Naive thymus-derived CD8-positive, alpha-beta T cell (primary cell): ENCODE measurements at regions not wholly inside any gene's neighbourhood (a gene's known extent, or its start where the extent isn't known, plus 50 kb on each side); places are given as distances from the start of the nearest gene placed in this dataset.
A peak's percentile ranks its signal among the peaks of the same experiment; 100 is the strongest.

Source experiments
- ATAC-seq, 2 donors: fragments of 150-1000 bp; cut with Tn5 transposase in 1 of 2; sonication (Bioruptor Pico), chemical (Tn5 transposase) in 1 of 2; 1 replicate in 1 of 2; 2 replicates in 1 of 2; pipeline ENCODE4 v1.10.0; 2021; ENCODE audit warnings: mild to moderate bottlenecking in 2 of 2, moderate library complexity in 2 of 2
- POLR2A ChIA-PET: fragments of 350-600 bp; sonication (Branson Sonifier 250); formaldehyde crosslinking; loops from one replicate; lab custom pipeline; 2021; ENCODE audit warnings: antibody characterized with exemption; lab: Charles Lee
- DNase-seq, 10 donors: peaks; one replicate each; pipeline versions ENCODE4 v3.0.0 to v3.0.0-alpha.2; 2020 to 2022
- H3K27ac Mint-ChIP-seq, 10 donors: one replicate each; pipeline ENCODE4 v1.8.0; 2020 to 2022; ENCODE audit warnings: mild to moderate bottlenecking in 10 of 10, mixed read lengths in 10 of 10, moderate library complexity in 4 of 10, inconsistent platforms in 1 of 10
- H3K27me3 Mint-ChIP-seq, 5 donors: one replicate each; pipeline ENCODE4 v1.8.0; 2021 to 2022; ENCODE audit warnings: mixed read lengths in 5 of 5
- H3K36me3 Mint-ChIP-seq, 3 donors: one replicate each; pipeline ENCODE4 v1.8.0; 2020 to 2022; ENCODE audit warnings: mixed read lengths in 3 of 3, mild to moderate bottlenecking in 2 of 3, inconsistent platforms in 1 of 3
- H3K4me1 Mint-ChIP-seq, 4 donors: one replicate each; pipeline ENCODE4 v1.8.0; 2021 to 2022; ENCODE audit warnings: mixed read lengths in 4 of 4
- H3K4me3 Mint-ChIP-seq, 10 donors: one replicate each; pipeline ENCODE4 v1.8.0; 2020 to 2022; ENCODE audit warnings: mild to moderate bottlenecking in 10 of 10, mixed read lengths in 10 of 10, moderate library complexity in 6 of 10, inconsistent platforms in 1 of 10
- H3K9me3 Mint-ChIP-seq, 9 donors: one replicate each; pipeline ENCODE4 v1.8.0; 2020 to 2022; ENCODE audit warnings: mixed read lengths in 9 of 9, mild to moderate bottlenecking in 3 of 9, inconsistent platforms in 1 of 9, moderate library complexity in 1 of 9

DNA sequence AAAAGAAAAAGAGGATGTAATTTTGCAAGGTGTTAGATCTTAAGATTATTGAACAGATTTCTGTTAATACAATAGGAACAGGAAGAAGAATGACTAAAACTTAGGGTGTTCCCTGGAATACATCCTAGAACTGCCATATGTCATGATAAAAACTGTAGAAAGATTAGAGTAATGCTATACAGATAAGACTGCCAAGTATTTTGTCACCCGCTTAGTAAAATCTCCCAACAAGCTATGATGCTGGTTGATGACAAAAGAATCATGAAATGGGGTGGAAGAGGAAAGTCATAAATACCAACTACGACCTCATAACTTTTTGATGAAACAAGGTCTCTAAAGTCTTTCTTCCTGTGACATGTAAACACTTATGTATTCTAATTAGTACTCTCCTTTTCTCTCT is 163.6 kb upstream of the COL3A1 start:
- no peak for ATAC-seq
- Mint-ChIP-seq H3K27me3 (no peaks in the 10 kb centered on the region), H3K9me3 (peaks cover 0 to 7% (median 0%) of the 10 kb centered on the region in 9 donors), H3K4me3 (no peak overlapping the region), H3K4me1 (no peaks in the 10 kb centered on the region), H3K36me3 (no peaks in the 10 kb centered on the region), H3K27ac (no peak overlapping the region)
- DNase-seq, result no peak
- POLR2A ChIA-PET, result no interaction called here

DNA sequence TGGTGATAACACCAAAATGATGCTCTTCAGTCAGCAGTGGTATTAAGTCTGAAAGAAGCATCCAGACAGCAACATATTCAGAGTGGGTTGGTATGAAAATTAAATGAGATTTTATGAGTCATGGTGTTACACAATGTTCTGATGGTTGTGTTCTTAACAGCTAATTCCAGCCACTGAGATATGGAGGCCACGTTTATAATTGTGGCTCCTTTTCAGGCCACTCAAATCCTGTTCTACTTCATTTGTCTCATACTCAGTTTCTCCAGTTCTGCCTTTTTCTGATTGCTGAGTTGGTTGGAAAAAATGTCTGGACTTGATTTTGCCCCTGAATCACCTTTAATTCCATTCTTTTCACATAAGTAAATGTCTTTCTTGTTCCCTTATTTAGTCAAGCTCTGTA is 162.7 kb upstream of the COL3A1 start:
- Mint-ChIP-seq H3K4me3 (no peak overlapping the region), H3K27ac (no peak overlapping the region), H3K36me3 (no peaks in the 10 kb centered on the region), H3K4me1 (no peaks in the 10 kb centered on the region), H3K9me3 (peaks cover 0 to 4% (median 0%) of the 10 kb centered on the region in 9 donors), H3K27me3 (no peaks in the 10 kb centered on the region)
- DNase-seq (no peak), ATAC-seq (peak in 1 of 2 donors; percentile 16)
- POLR2A ChIA-PET, result no interaction called here

DNA sequence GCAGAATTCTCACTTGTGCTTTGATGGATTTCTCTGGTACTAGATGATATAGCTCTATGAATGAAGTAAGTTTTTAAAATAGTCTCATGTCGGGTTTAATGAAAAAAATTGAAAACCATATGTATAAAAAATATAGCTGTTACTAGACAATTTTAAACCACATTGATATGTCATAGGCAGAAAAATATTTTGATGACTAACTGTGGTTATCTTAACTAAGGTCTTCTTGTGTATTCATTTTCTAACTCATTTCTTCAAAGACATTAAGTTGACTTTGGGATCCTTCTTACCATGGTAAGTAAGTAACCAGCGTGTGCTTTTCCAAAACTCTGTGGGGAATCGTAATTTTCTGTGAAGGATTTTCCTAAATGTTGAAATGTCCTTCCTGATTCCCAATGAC is 160.9 kb upstream of the COL3A1 start:
- POLR2A ChIA-PET, result no interaction called here
- no peaks in the 10 kb centered on the region for H3K4me1 Mint-ChIP-seq
- DNase-seq, result no peak
- ATAC-seq, result no peak
- H3K9me3 Mint-ChIP-seq, result peaks cover 0 to 2% (median 0%) of the 10 kb centered on the region in 9 donors
- H3K27me3 Mint-ChIP-seq, result no peaks in the 10 kb centered on the region
- H3K36me3 Mint-ChIP-seq, result no peaks in the 10 kb centered on the region
- no peak overlapping the region for H3K27ac Mint-ChIP-seq
- H3K4me3 Mint-ChIP-seq, result no peak overlapping the region

DNA sequence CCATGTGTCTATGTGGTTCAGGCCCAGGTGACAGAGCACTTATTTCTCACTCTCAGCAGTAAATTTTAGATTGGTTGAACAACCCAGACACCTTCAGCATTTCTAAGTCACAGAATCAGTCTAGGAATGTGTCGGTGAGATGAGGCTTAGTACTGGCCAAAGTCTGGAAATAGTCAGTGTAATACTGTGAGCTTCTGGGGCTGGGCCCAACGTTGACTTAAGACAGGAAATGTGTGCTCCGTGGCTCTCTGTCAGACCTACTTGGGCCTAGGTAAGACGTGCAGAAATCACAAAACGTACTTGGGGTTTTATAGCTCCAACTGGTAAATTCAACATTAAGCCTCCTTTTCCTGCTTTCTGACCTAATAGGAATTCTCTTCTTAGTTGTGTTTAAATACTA is 160.3 kb upstream of the COL3A1 start:
- H3K36me3 Mint-ChIP-seq, result no peaks in the 10 kb centered on the region
- POLR2A ChIA-PET, result no interaction called here
- ATAC-seq, result no peak
- H3K27ac Mint-ChIP-seq, result no peak overlapping the region
- no peaks in the 10 kb centered on the region for H3K4me1 Mint-ChIP-seq
- peaks cover 0 to 5% (median 0%) of the 10 kb centered on the region in 9 donors for H3K9me3 Mint-ChIP-seq
- H3K4me3 Mint-ChIP-seq, result no peak overlapping the region
- no peaks in the 10 kb centered on the region for H3K27me3 Mint-ChIP-seq
- DNase-seq, result no peak

DNA sequence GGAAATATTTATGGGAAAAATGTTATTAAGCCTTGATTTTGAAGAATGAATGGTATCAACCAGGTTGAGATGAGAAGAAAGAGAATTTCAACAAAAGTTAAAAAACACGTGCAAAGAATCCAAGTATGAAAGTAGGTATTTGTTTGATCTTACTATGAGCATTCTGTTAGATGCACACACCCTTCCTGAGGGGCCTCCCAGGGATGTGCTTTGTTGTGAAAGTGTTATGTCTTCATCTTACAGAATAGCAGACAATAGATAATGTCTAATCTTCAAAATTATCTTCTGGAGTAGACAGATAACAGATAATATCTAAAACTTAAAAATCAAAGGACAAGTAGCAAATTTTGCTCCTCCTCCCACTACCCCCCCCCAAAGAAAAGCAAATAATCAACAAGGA is 155.2 kb upstream of the COL3A1 start:
- DNase-seq (no peak), ATAC-seq (no peak)
- POLR2A ChIA-PET, result no interaction called here
- no peak overlapping the region for H3K27ac Mint-ChIP-seq
- peaks cover 0 to 22% (median 0%) of the 10 kb centered on the region in 9 donors for H3K9me3 Mint-ChIP-seq
- H3K4me3 Mint-ChIP-seq, result no peak overlapping the region
- H3K27me3 Mint-ChIP-seq, result no peaks in the 10 kb centered on the region
- H3K4me1 Mint-ChIP-seq, result no peaks in the 10 kb centered on the region
- no peaks in the 10 kb centered on the region for H3K36me3 Mint-ChIP-seq

DNA sequence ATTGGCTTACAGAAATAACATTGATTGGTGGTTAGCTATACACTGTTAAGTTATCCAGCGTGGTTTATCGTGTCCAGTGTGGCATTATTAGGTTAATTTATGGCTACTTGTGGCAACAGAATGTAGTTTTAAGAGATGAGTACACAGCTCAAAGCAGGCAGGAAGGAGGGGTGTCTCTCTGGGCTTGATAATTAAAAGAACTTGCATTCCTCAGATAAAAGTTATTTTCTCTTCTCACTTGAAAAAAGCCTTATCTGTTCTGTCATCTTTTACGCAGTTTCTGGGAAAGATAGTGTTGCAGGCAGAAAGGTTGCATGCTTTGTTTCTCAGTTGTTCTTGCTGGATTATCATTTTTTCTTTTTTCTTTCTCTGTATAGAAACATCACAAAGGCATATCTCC is 154.4 kb upstream of the COL3A1 start:
- POLR2A ChIA-PET, result no interaction called here
- DNase-seq (no peak), ATAC-seq (no peak)
- no peak overlapping the region for H3K4me3 Mint-ChIP-seq
- no peaks in the 10 kb centered on the region for H3K4me1 Mint-ChIP-seq
- H3K9me3 Mint-ChIP-seq, result peaks cover 0 to 22% (median 0%) of the 10 kb centered on the region in 9 donors
- H3K27me3 Mint-ChIP-seq, result no peaks in the 10 kb centered on the region
- no peaks in the 10 kb centered on the region for H3K36me3 Mint-ChIP-seq
- no peak overlapping the region for H3K27ac Mint-ChIP-seq

DNA sequence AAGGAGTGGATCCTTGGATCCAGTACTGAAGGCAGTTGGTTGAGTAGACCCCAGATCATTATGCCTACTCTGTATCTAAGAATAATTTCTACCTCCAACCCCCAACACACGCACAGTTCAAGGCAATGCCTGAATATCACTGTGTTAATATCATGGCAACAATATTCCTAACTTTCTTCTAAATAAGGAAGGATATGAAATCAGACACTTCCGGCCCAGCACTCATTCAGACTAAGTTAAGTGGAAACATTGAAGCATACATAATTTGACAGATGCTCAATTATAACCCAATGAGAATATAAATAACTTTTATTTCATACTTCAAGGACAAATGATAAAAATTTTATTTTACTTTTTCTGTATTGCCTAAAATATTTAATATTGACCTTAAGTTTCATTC is 153.6 kb upstream of the COL3A1 start:
- POLR2A ChIA-PET, result no interaction called here
- peaks cover 0 to 22% (median 0%) of the 10 kb centered on the region in 9 donors for H3K9me3 Mint-ChIP-seq
- no peaks in the 10 kb centered on the region for H3K4me1 Mint-ChIP-seq
- no peaks in the 10 kb centered on the region for H3K36me3 Mint-ChIP-seq
- H3K27ac Mint-ChIP-seq, result no peak overlapping the region
- DNase-seq (no peak), ATAC-seq (no peak)
- H3K4me3 Mint-ChIP-seq, result no peak overlapping the region
- H3K27me3 Mint-ChIP-seq, result no peaks in the 10 kb centered on the region

DNA sequence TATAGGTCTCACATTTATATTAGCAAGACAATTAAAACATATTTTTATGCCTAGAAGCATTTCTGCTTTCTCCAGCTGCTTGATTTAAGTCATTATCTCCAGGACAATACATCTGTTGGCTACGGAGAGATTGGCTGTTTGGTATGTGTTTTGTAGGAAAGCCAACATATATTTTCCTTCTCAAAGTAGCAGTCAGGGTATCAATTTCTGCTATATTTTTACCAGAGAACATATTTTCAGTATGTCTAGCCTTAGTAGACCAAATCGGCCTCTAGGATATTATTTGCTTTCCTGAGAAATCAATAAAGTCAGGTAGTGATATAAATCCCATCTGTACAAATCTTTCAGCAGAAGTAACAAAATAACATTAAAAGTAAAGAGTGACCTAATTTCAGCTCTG is 150.0 kb upstream of the COL3A1 start:
- H3K4me3 Mint-ChIP-seq, result no peak overlapping the region
- no peaks in the 10 kb centered on the region for H3K27me3 Mint-ChIP-seq
- H3K4me1 Mint-ChIP-seq, result no peaks in the 10 kb centered on the region
- no peak for DNase-seq
- peaks cover 0 to 14% (median 1%) of the 10 kb centered on the region in 9 donors for H3K9me3 Mint-ChIP-seq
- ATAC-seq, result no peak
- no peak overlapping the region for H3K27ac Mint-ChIP-seq
- POLR2A ChIA-PET, result no interaction called here
- no peaks in the 10 kb centered on the region for H3K36me3 Mint-ChIP-seq

DNA sequence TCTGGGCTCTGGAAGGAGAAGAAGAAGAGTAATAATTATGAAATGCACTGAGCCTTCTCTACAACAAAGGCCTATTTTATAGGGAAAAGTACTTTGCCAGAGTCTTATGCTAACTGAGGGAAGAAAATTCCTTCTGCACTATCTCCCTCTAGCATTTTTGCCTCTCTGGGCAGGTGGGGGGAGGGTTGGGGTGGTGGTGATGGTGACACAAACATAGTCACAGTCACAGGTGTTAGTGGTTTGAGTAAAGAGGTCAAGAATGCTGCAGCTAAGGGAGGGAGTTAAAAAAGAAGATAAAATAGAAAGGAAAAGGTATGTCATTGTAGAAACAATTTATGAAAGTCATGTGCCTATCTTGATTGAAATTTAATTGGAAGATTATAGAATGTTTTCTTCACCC is 140.8 kb upstream of the COL3A1 start:
- POLR2A ChIA-PET, result no interaction called here
- peaks cover 0 to 8% (median 0%) of the 10 kb centered on the region in 3 donors for H3K36me3 Mint-ChIP-seq
- no peaks in the 10 kb centered on the region for H3K27me3 Mint-ChIP-seq
- H3K4me1 Mint-ChIP-seq, result no peaks in the 10 kb centered on the region
- no peak overlapping the region for H3K27ac Mint-ChIP-seq
- H3K4me3 Mint-ChIP-seq, result no peak overlapping the region
- H3K9me3 Mint-ChIP-seq, result peaks cover 5 to 32% (median 15%) of the 10 kb centered on the region in 9 donors
- no peak for ATAC-seq
- DNase-seq, result no peak

DNA sequence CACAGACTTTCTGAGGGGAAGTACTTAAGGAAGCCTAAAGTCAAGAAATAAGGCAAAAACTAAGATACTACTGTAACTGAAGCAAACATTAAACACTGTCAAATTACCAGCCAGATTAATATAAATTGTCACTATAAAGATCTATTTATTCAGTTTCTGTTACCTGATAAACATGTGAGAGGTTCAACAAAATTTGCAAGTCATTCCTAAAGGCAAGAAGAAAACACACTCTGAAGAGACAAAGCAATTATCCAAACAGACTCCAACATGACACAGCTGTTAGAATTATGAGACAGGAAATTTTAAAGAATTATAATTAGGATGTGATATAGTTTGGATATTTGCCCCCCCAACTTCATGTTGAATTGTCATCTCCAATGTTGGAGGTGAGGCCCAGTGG is 140.4 kb upstream of the COL3A1 start:
- H3K36me3 Mint-ChIP-seq, result peaks cover 0 to 12% (median 0%) of the 10 kb centered on the region in 3 donors
- no peaks in the 10 kb centered on the region for H3K27me3 Mint-ChIP-seq
- no peak overlapping the region for H3K27ac Mint-ChIP-seq
- POLR2A ChIA-PET, result no interaction called here
- H3K4me1 Mint-ChIP-seq, result no peaks in the 10 kb centered on the region
- peaks cover 7 to 37% (median 17%) of the 10 kb centered on the region in 9 donors for H3K9me3 Mint-ChIP-seq
- no peak for ATAC-seq
- no peak overlapping the region for H3K4me3 Mint-ChIP-seq
- DNase-seq, result no peak

DNA sequence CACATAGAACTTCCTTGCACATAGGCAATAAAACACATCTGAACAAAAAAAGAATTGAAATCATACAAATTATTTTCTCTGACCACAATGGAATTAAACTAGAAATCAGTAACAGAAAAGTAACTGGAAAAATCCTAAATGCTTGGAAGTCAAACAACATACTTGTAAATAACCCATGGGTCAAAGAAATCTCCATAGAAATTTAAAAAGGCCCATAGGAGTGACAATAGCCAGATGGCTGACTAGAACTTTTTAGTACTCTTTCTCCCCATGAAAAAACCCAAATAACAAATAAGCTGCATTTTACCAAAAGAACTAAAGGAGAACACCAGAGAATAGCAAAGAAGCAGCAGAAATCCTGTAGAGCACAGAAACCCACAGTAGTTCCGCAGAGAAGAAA is 139.2 kb upstream of the COL3A1 start:
- DNase-seq (no peak), ATAC-seq (no peak)
- H3K4me1 Mint-ChIP-seq, result no peaks in the 10 kb centered on the region
- peaks cover 0 to 14% (median 0%) of the 10 kb centered on the region in 3 donors for H3K36me3 Mint-ChIP-seq
- H3K27ac Mint-ChIP-seq, result no peak overlapping the region
- peaks cover 2 to 40% (median 17%) of the 10 kb centered on the region in 9 donors for H3K9me3 Mint-ChIP-seq
- no peak overlapping the region for H3K4me3 Mint-ChIP-seq
- H3K27me3 Mint-ChIP-seq, result no peaks in the 10 kb centered on the region
- POLR2A ChIA-PET, result no interaction called here

DNA sequence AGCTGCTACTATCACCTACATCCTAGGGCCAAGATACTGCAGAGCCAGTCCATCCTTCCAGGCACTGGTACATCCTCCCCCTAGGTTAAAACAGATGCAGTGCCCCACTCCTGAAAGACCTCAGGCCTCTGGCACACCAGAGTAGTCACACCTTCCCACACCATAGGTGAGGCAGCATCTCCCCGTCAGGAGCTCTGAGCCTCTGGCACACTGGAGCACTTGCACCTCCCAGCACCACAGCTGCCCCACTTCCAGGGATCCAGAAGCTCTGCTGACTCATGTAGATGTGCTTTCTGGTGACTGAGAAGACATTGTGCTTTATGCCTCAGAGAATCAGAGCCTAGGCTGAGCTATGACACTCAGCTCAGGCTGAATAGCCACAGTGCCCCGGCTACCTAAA is 138.4 kb upstream of the COL3A1 start:
- peaks cover 2 to 38% (median 17%) of the 10 kb centered on the region in 9 donors for H3K9me3 Mint-ChIP-seq
- H3K4me3 Mint-ChIP-seq, result no peak overlapping the region
- DNase-seq, result no peak

DNA sequence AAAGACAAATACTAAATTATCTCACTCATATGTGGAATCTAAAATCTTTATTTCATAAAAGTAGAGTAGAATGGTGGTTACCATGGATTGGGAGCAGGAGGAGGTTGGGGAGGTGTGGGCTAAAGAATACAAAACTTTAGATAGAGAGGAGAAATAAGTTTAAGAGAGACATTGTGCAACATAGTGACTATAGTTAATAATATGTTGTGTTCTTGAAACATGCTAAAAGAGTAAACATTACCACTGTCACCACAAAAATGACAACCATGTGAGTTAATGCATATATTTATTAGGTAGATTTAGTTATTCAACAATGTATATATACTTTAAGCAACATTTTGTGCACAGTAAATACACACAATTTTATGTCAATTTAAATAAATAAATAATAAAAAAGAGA is 128.5 kb upstream of the COL3A1 start:
- no peak for ATAC-seq
- Mint-ChIP-seq H3K27ac (no peak overlapping the region), H3K27me3 (no peaks in the 10 kb centered on the region), H3K4me1 (no peaks in the 10 kb centered on the region), H3K36me3 (no peaks in the 10 kb centered on the region), H3K4me3 (no peak overlapping the region), H3K9me3 (peaks cover 0 to 24% (median 5%) of the 10 kb centered on the region in 9 donors)
- POLR2A ChIA-PET, result no interaction called here
- no peak for DNase-seq

More for the DNA sequence above, 138.4 kb upstream of the COL3A1 start:
- no peak for ATAC-seq
- Mint-ChIP-seq H3K4me1 (no peaks in the 10 kb centered on the region), H3K27ac (no peak overlapping the region), H3K36me3 (peaks cover 0 to 14% (median 0%) of the 10 kb centered on the region in 3 donors), H3K27me3 (no peaks in the 10 kb centered on the region)
- POLR2A ChIA-PET, result no interaction called here

DNA sequence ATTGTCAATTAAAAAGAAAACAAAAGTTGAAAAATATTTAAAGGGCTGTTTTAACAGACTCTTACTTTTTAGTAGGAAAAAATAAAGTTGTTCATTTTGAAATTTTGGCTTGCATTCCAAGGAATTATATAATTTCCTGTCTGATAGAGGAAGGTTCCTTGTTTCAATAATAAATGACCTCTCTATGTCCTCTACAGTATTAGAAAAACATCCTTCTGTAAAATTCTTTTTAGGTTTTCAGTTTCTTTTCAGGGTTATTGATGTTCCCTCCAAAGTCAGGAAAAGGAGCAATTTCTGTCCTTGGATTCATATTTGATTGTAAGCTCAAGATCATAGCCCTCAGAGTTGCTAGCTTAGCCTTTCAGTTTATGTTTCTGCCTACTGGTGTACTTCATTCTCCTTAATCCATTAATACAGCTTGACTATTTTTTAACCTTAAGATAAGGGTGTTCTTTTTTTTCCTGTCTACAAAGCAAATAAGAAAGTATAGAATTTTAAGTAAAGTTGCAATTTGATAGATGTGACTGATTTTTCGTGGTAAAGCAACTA is 125.2 kb upstream of the COL3A1 start:
- H3K27ac Mint-ChIP-seq, result no peak overlapping the region
- POLR2A ChIA-PET, result no interaction called here

More for the DNA sequence above, 125.2 kb upstream of the COL3A1 start:
- ATAC-seq, result no peak
- no peak for DNase-seq
- no peaks in the 10 kb centered on the region for H3K36me3 Mint-ChIP-seq
- H3K4me1 Mint-ChIP-seq, result no peaks in the 10 kb centered on the region
- H3K4me3 Mint-ChIP-seq, result no peak overlapping the region
- H3K9me3 Mint-ChIP-seq, result peaks cover 0 to 28% (median 3%) of the 10 kb centered on the region in 9 donors
- H3K27me3 Mint-ChIP-seq, result no peaks in the 10 kb centered on the region
